Ecto neural progenitor cell (in vitro differentiated cells): ENCODE measurements at regions not wholly inside any gene's neighbourhood (a gene's known extent, or its start where the extent isn't known, plus 50 kb on each side); places are given as distances from the start of the nearest gene placed in this dataset.

Experiments used
- DNase-seq: peaks from one replicate; pipeline ENCODE4 v3.0.0-alpha.2; 2018; ENCODE audit warnings: low spot score

GRCh38 chr15:93428807-93429351 is 339.9 kb upstream of the RGMA start:
- DNase-seq = no peak

GRCh38 chr15:93428150-93428549 is 339.1 kb upstream of the RGMA start:
- no peak for DNase-seq

GRCh38 chr15:93424131-93424530 is 335.1 kb upstream of the RGMA start:
- DNase-seq = no peak

- no peak for DNase-seq
Measured at GRCh38 chr15:93422476-93422875, 333.5 kb upstream of the RGMA start.

GRCh38 chr15:93420477-93420876 is 331.5 kb upstream of the RGMA start:
- DNase-seq = no peak

- no peak for DNase-seq
Measured at GRCh38 chr15:93420050-93420452, 331.0 kb upstream of the RGMA start.

- DNase-seq = no peak
Measured at GRCh38 chr15:93418566-93418965, 329.6 kb upstream of the RGMA start.

- no peak for DNase-seq
Measured at GRCh38 chr15:93417631-93418030, 328.6 kb upstream of the RGMA start.

GRCh38 chr15:93417156-93417555 is 328.1 kb upstream of the RGMA start:
- no peak for DNase-seq

- DNase-seq = no peak
Measured at GRCh38 chr15:93415576-93415975, 326.6 kb upstream of the RGMA start.

- DNase-seq = no peak
Measured at GRCh38 chr15:93414576-93415231, 325.7 kb upstream of the RGMA start.

- DNase-seq = no peak
Measured at GRCh38 chr15:93413745-93414144, 324.7 kb upstream of the RGMA start.

GRCh38 chr15:93399121-93399520 is 310.1 kb upstream of the RGMA start:
- no peak for DNase-seq

GRCh38 chr15:93389211-93389610 is 300.2 kb upstream of the RGMA start:
- no peak for DNase-seq

GRCh38 chr15:93384886-93385285 is 295.9 kb upstream of the RGMA start:
- DNase-seq = no peak

GRCh38 chr15:93382200-93382820 is 293.3 kb upstream of the RGMA start:
- no peak for DNase-seq

- no peak for DNase-seq
Measured at GRCh38 chr15:93378558-93378957, 289.5 kb upstream of the RGMA start.

- no peak for DNase-seq
Measured at GRCh38 chr15:93372865-93373223, 283.8 kb upstream of the RGMA start.

- DNase-seq = no peak
Measured at GRCh38 chr15:93372208-93372864, 283.3 kb upstream of the RGMA start.

- no peak for DNase-seq
Measured at GRCh38 chr15:93366387-93367100, 277.5 kb upstream of the RGMA start.

- DNase-seq = no peak
Measured at GRCh38 chr15:93362821-93363220, 273.8 kb upstream of the RGMA start.

GRCh38 chr15:93362203-93362602 is 273.2 kb upstream of the RGMA start:
- peak; percentile 64 for DNase-seq

GRCh38 chr15:93361703-93362102 is 272.7 kb upstream of the RGMA start:
- DNase-seq = no peak
